ENCODE measurements at regions not wholly inside any gene's neighbourhood (a gene's known extent, or its start where the extent isn't known, plus 50 kb on each side); places are given as distances from the start of the nearest gene placed in this dataset.

GRCh38 chr3:18870642-18871041 lies 277.7 kb upstream of the KCNH8 start:
- POLR2A ChIA-PET (ENCODE audit: partially characterized antibody) = no interaction called here
- H3K27ac ChIP-seq (ENCODE audit: low read depth, low read length) = no peak overlapping the region
- no peak overlapping the region for H3K4me3 ChIP-seq (ENCODE audit: low read length in 2 of 2)
- Mint-ChIP-seq H3K36me3 (no peaks in the 10 kb centered on the region), H3K4me1 (peaks cover 0 to 4% (median under 1%) of the 10 kb centered on the region in 4 donors), H3K27ac (no peak overlapping the region), H3K9me3 (peaks cover 0 to 2% (median 0%) of the 10 kb centered on the region in 8 donors), H3K4me3 (no peak overlapping the region), H3K27me3 (peaks cover 2 to 3% of the 10 kb centered on the region in 2 donors)
- no peaks in the 10 kb centered on the region for H3K27me3 ChIP-seq (ENCODE audit: insufficient read depth, low read length)
- no peaks in the 10 kb centered on the region for H3K4me1 ChIP-seq (ENCODE audit: insufficient read depth, low read length)
- CTCF ChIA-PET (ENCODE audit: partially characterized antibody) = no interaction called here
- intact Hi-C loops (cut with micrococcal nuclease) = no loop called here
- H3K36me3 ChIP-seq (ENCODE audit: insufficient read depth, low read length) = no peaks in the 10 kb centered on the region
- H3K9me3 ChIP-seq (ENCODE audit: control insufficient read depth in 1 of 2, low read length in 2 of 2) = no peaks in the 10 kb centered on the region
- no peak for DNase-seq

GRCh38 chr3:18870074-18870640 lies 278.2 kb upstream of the KCNH8 start:
- Mint-ChIP-seq H3K27me3 (peaks cover 2 to 3% of the 10 kb centered on the region in 2 donors), H3K36me3 (no peaks in the 10 kb centered on the region), H3K27ac (no peak overlapping the region), H3K4me3 (no peak overlapping the region), H3K4me1 (peaks cover 0 to 4% (median under 1%) of the 10 kb centered on the region in 4 donors), H3K9me3 (peaks cover 0 to 2% (median 0%) of the 10 kb centered on the region in 8 donors)
- intact Hi-C loops (cut with micrococcal nuclease) = no loop called here
- H3K27me3 ChIP-seq (ENCODE audit: insufficient read depth, low read length) = no peaks in the 10 kb centered on the region
- no peak overlapping the region for H3K4me3 ChIP-seq (ENCODE audit: low read length in 2 of 2)
- POLR2A ChIA-PET (ENCODE audit: partially characterized antibody) = no interaction called here
- no peak overlapping the region for H3K27ac ChIP-seq (ENCODE audit: low read depth, low read length)
- H3K36me3 ChIP-seq (ENCODE audit: insufficient read depth, low read length) = no peaks in the 10 kb centered on the region
- H3K4me1 ChIP-seq (ENCODE audit: insufficient read depth, low read length) = no peaks in the 10 kb centered on the region
- no peaks in the 10 kb centered on the region for H3K9me3 ChIP-seq (ENCODE audit: control insufficient read depth in 1 of 2, low read length in 2 of 2)
- no peak for DNase-seq
- CTCF ChIA-PET (ENCODE audit: partially characterized antibody) = no interaction called here

- Histone ChIP-seq H3K36me3 (ENCODE audit: insufficient read depth, low read length) (no peaks in the 10 kb centered on the region), H3K9me3 (ENCODE audit: control insufficient read depth in 1 of 2, low read length in 2 of 2) (no peaks in the 10 kb centered on the region), H3K27me3 (ENCODE audit: insufficient read depth, low read length) (no peaks in the 10 kb centered on the region), H3K4me3 (ENCODE audit: low read length in 2 of 2) (no peak overlapping the region), H3K27ac (ENCODE audit: low read depth, low read length) (no peak overlapping the region), H3K4me1 (ENCODE audit: insufficient read depth, low read length) (no peaks in the 10 kb centered on the region)
- intact Hi-C loops (cut with micrococcal nuclease) = no loop called here
- H3K36me3 Mint-ChIP-seq = no peaks in the 10 kb centered on the region
- ChIA-PET CTCF (ENCODE audit: partially characterized antibody) (no interaction called here), POLR2A (ENCODE audit: partially characterized antibody) (no interaction called here)
- H3K27ac Mint-ChIP-seq = no peak overlapping the region
- H3K4me3 Mint-ChIP-seq = no peak overlapping the region
- peaks cover 0 to 2% (median 0%) of the 10 kb centered on the region in 8 donors for H3K9me3 Mint-ChIP-seq
- no peak for DNase-seq
- H3K4me1 Mint-ChIP-seq = no peaks in the 10 kb centered on the region
- H3K27me3 Mint-ChIP-seq = peaks cover 2 to 3% of the 10 kb centered on the region in 2 donors
Observed at GRCh38 chr3:18868911-18869689, 279.2 kb upstream of the KCNH8 start.

GRCh38 chr3:18866899-18867298 lies 281.4 kb upstream of the KCNH8 start:
- H3K27ac ChIP-seq (ENCODE audit: low read depth, low read length) = no peak overlapping the region
- POLR2A ChIA-PET (ENCODE audit: partially characterized antibody) = no interaction called here
- H3K36me3 ChIP-seq (ENCODE audit: insufficient read depth, low read length) = no peaks in the 10 kb centered on the region
- Mint-ChIP-seq H3K9me3 (no peaks in the 10 kb centered on the region), H3K27me3 (peaks cover 2 to 4% of the 10 kb centered on the region in 2 donors), H3K27ac (no peak overlapping the region), H3K36me3 (no peaks in the 10 kb centered on the region), H3K4me3 (no peak overlapping the region), H3K4me1 (no peaks in the 10 kb centered on the region)
- H3K27me3 ChIP-seq (ENCODE audit: insufficient read depth, low read length) = no peaks in the 10 kb centered on the region
- H3K9me3 ChIP-seq (ENCODE audit: control insufficient read depth in 1 of 2, low read length in 2 of 2) = no peaks in the 10 kb centered on the region
- DNase-seq = no peak
- H3K4me1 ChIP-seq (ENCODE audit: insufficient read depth, low read length) = no peaks in the 10 kb centered on the region
- no peak overlapping the region for H3K4me3 ChIP-seq (ENCODE audit: low read length in 2 of 2)
- intact Hi-C loops (cut with micrococcal nuclease) = no loop called here
- CTCF ChIA-PET (ENCODE audit: partially characterized antibody) = no interaction called here

- no peaks in the 10 kb centered on the region for H3K36me3 Mint-ChIP-seq
- no peak overlapping the region for H3K27ac Mint-ChIP-seq
- Histone ChIP-seq H3K27ac (ENCODE audit: low read depth, low read length) (no peak overlapping the region), H3K27me3 (ENCODE audit: insufficient read depth, low read length) (no peaks in the 10 kb centered on the region), H3K4me3 (ENCODE audit: low read length in 2 of 2) (no peak overlapping the region), H3K9me3 (ENCODE audit: control insufficient read depth in 1 of 2, low read length in 2 of 2) (no peaks in the 10 kb centered on the region), H3K4me1 (ENCODE audit: insufficient read depth, low read length) (no peaks in the 10 kb centered on the region), H3K36me3 (ENCODE audit: insufficient read depth, low read length) (no peaks in the 10 kb centered on the region)
- ChIA-PET POLR2A (ENCODE audit: partially characterized antibody) (no interaction called here), CTCF (ENCODE audit: partially characterized antibody) (no interaction called here)
- H3K9me3 Mint-ChIP-seq = no peaks in the 10 kb centered on the region
- peaks cover 2 to 4% of the 10 kb centered on the region in 2 donors for H3K27me3 Mint-ChIP-seq
- no peak for DNase-seq
- H3K4me1 Mint-ChIP-seq = no peaks in the 10 kb centered on the region
- intact Hi-C loops (cut with micrococcal nuclease) = no loop called here
- H3K4me3 Mint-ChIP-seq = no peak overlapping the region
Observed at GRCh38 chr3:18864933-18865731, 283.2 kb upstream of the KCNH8 start.

- no peaks in the 10 kb centered on the region for H3K27me3 ChIP-seq (ENCODE audit: insufficient read depth, low read length)
- Mint-ChIP-seq H3K27me3 (peaks cover 0 to 12% of the 10 kb centered on the region in 2 donors), H3K4me3 (no peak overlapping the region), H3K4me1 (no peaks in the 10 kb centered on the region), H3K9me3 (no peaks in the 10 kb centered on the region), H3K27ac (no peak overlapping the region), H3K36me3 (no peaks in the 10 kb centered on the region)
- intact Hi-C loops (cut with micrococcal nuclease) = no loop called here
- ChIA-PET POLR2A (ENCODE audit: partially characterized antibody) (no interaction called here), CTCF (ENCODE audit: partially characterized antibody) (no interaction called here)
- no peaks in the 10 kb centered on the region for H3K4me1 ChIP-seq (ENCODE audit: insufficient read depth, low read length)
- no peaks in the 10 kb centered on the region for H3K9me3 ChIP-seq (ENCODE audit: control insufficient read depth in 1 of 2, low read length in 2 of 2)
- H3K27ac ChIP-seq (ENCODE audit: low read depth, low read length) = no peak overlapping the region
- H3K4me3 ChIP-seq (ENCODE audit: low read length in 2 of 2) = no peak overlapping the region
- H3K36me3 ChIP-seq (ENCODE audit: insufficient read depth, low read length) = no peaks in the 10 kb centered on the region
- no peak for DNase-seq
Observed at GRCh38 chr3:18862077-18862476, 286.2 kb upstream of the KCNH8 start.

- no peak overlapping the region for H3K4me3 Mint-ChIP-seq
- POLR2A ChIA-PET (ENCODE audit: partially characterized antibody) = no interaction called here
Observed at GRCh38 chr3:18861137-18861536, 287.2 kb upstream of the KCNH8 start.

More at GRCh38 chr3:18861137-18861536, 287.2 kb upstream of the KCNH8 start:
- H3K27me3 Mint-ChIP-seq = peaks cover 1 to 16% of the 10 kb centered on the region in 2 donors
- DNase-seq = no peak
- H3K4me3 ChIP-seq (ENCODE audit: low read length in 2 of 2) = no peak overlapping the region
- intact Hi-C loops (cut with micrococcal nuclease) = no loop called here
- H3K4me1 Mint-ChIP-seq = no peaks in the 10 kb centered on the region
- H3K4me1 ChIP-seq (ENCODE audit: insufficient read depth, low read length) = no peaks in the 10 kb centered on the region
- H3K36me3 Mint-ChIP-seq = no peaks in the 10 kb centered on the region
- H3K9me3 Mint-ChIP-seq = no peaks in the 10 kb centered on the region
- H3K27ac Mint-ChIP-seq = no peak overlapping the region
- CTCF ChIA-PET (ENCODE audit: partially characterized antibody) = no interaction called here
- H3K27me3 ChIP-seq (ENCODE audit: insufficient read depth, low read length) = no peaks in the 10 kb centered on the region
- no peak overlapping the region for H3K27ac ChIP-seq (ENCODE audit: low read depth, low read length)
- H3K36me3 ChIP-seq (ENCODE audit: insufficient read depth, low read length) = no peaks in the 10 kb centered on the region
- H3K9me3 ChIP-seq (ENCODE audit: control insufficient read depth in 1 of 2, low read length in 2 of 2) = no peaks in the 10 kb centered on the region
